ENCODE measurements at regions not wholly inside any gene's neighbourhood (a gene's known extent, or its start where the extent isn't known, plus 50 kb on each side); places are given as distances from the start of the nearest gene placed in this dataset.

DNA sequence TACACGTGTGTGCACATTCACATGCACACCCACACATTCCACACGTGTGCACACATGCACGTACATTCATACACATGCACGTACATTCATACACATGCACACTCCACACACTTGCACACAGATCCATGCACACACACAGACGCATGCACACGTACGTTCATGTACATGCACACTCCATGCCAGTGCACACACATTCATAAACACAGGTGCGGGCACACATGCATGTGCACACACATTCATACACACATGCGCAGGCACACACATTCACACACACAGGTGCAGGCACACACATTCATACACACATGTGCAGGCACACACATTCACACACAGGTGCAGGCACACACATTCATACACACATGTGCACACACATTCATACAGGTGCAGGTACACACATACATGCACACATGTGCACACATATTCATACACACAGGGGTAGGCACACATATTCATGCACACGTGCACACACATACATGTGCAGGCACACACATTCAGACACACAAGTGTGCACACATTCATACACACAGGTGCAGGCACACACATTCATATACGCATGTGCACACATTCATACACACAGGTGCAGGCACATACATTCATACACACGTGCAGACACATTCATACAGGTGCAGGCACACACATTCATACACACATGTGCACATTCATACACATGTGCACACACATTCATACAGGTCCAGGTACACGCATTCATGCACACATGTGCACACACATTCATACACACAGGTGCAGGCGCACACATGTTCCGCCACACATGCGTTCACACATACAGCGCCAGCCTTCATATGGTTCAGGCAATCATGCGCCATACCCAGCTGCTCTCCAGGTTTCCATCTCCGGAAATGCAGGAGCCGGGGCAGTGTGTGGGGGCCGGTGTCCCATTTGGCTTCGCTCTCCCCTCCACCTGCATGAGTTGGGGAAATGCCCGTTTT, 124.8 kb downstream of the HMX1 start (continued):
- TF ChIP-seq, protein P1, sequence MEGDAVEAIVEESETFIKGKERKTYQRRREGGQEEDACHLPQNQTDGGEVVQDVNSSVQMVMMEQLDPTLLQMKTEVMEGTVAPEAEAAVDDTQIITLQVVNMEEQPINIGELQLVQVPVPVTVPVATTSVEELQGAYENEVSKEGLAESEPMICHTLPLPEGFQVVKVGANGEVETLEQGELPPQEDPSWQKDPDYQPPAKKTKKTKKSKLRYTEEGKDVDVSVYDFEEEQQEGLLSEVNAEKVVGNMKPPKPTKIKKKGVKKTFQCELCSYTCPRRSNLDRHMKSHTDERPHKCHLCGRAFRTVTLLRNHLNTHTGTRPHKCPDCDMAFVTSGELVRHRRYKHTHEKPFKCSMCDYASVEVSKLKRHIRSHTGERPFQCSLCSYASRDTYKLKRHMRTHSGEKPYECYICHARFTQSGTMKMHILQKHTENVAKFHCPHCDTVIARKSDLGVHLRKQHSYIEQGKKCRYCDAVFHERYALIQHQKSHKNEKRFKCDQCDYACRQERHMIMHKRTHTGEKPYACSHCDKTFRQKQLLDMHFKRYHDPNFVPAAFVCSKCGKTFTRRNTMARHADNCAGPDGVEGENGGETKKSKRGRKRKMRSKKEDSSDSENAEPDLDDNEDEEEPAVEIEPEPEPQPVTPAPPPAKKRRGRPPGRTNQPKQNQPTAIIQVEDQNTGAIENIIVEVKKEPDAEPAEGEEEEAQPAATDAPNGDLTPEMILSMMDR (IDR thresholded peaks at IDR 0.05; ENCODE audit: control extremely low read depth in 1 of 3, insufficient read depth in 1 of 3, low read depth in 1 of 3, low read length in 3 of 3): no peak
- TF ChIP-seq YY1 (IDR thresholded peaks at IDR 0.05; ENCODE audit: low read depth, low read length) (no peak), BCL11A (IDR thresholded peaks at IDR 0.05; ENCODE audit: low read depth in 2 of 2, low read length in 2 of 2) (no peak)

All from H1 (cell line).